IPS-18a (cell line): ENCODE measurements at regions not wholly inside any gene's neighbourhood (a gene's known extent, or its start where the extent isn't known, plus 50 kb on each side); places are given as distances from the start of the nearest gene placed in this dataset.
A peak's percentile ranks its signal among the peaks of the same experiment; 100 is the strongest.
"Not testable (repeated sequence)": the region's sequence is repeated elsewhere in the genome, so short reads cannot be mapped to it uniquely, and the experiment has no call there.

Experiments
- H3K27ac ChIP-seq: one replicate; pipeline ENCODE4 v1.5.1; 2013; ENCODE audit warnings: low read length
- H3K27me3 ChIP-seq: one replicate; pipeline ENCODE4 v1.6.1; 2013; ENCODE audit warnings: mild to moderate bottlenecking, low read length; ENCODE audit not compliant: control insufficient read depth, insufficient read depth
- H3K36me3 ChIP-seq: one replicate; pipeline ENCODE4 v1.6.1; 2013; ENCODE audit warnings: low read depth, low read length; ENCODE audit not compliant: control insufficient read depth
- H3K4me1 ChIP-seq: one replicate; pipeline ENCODE4 v1.6.1; 2013; ENCODE audit warnings: low read depth, low read length; ENCODE audit not compliant: control insufficient read depth
- H3K4me3 ChIP-seq: one replicate; pipeline ENCODE4 v1.5.1; 2013; ENCODE audit warnings: low read length
- H3K9ac ChIP-seq: one replicate; pipeline ENCODE4 v1.6.1; 2013; ENCODE audit warnings: mild to moderate bottlenecking, low read length, moderate library complexity
- H3K9me3 ChIP-seq: one replicate; pipeline ENCODE4 v1.6.1; 2013; ENCODE audit warnings: low read depth, low read length; ENCODE audit not compliant: control insufficient read depth

DNA sequence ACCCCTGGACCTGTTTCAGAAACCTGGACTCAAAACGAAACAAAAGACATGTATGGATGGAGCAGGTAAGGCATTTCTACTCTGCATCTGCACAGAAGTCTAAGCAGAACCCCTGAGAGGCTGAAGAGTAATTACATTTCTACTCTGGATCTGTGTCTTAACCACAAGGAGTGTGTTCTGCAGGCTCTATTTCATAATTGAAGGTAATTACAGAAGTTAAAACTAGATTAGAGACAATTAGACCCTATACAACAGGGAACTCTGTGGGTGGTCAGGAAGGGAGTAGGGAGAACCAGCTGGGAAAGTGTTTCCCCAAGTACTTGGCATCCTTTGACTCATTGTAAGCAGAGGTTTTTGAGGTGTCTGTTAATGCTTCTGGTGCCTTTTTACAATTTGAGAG, 69.8 kb downstream of the IGSF1 start:
- no peaks in the 10 kb centered on the region for H3K27me3 ChIP-seq
- H3K4me1 ChIP-seq, result peaks cover under 1% of the 10 kb centered on the region
- H3K9ac ChIP-seq, result no peak overlapping the region

DNA sequence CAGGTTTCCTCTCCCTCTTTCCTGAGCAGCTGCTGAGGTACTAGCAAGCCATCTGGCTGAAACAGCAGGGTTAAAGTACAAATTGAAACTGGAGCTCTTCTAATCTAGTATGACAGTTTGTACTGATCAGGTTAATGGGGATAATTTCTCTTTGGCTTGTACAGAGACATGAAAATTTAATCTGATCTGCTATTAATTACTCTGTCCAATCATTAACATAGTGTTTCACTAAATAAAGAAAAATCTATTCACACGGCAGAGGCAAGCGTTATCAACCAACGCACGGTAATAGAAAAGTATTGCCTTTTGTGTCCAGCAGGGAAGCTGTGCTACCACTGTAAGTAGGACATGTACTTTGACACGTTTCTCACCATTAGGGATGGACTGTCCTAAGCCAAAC, 71.1 kb downstream of the IGSF1 start:
- Histone ChIP-seq H3K9ac (no peak overlapping the region), H3K27me3 (no peaks in the 10 kb centered on the region), H3K4me3 (no peak overlapping the region), H3K9me3 (peaks cover 4% of the 10 kb centered on the region), H3K27ac (no peak overlapping the region), H3K36me3 (no peaks in the 10 kb centered on the region), H3K4me1 (peaks cover 13% of the 10 kb centered on the region)

More for the DNA sequence above, 69.8 kb downstream of the IGSF1 start:
- Histone ChIP-seq H3K36me3 (no peaks in the 10 kb centered on the region), H3K9me3 (peaks cover 4% of the 10 kb centered on the region), H3K27ac (no peak overlapping the region), H3K4me3 (no peak overlapping the region)

DNA sequence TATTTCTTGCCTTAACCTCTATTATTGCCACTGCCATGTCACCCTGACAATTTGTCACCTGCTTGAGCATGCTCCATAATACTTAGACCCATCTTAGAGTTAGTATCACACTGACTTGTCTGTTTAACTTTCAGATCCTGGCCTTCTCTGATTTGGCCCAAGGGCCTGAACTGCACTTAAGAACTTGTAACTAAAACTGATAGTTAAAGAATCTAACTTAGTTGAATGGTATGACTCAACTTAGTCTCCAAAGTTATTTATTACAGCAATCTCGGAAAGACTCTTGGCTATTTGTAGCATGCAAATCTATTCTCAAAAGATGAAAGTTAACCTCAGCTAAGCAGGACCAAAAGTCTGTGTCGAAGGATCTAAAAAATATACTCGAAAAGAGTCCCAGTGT, 72.3 kb downstream of the IGSF1 start:
- Histone ChIP-seq H3K4me3 (no peak overlapping the region), H3K27ac (no peak overlapping the region), H3K9ac (no peak overlapping the region), H3K36me3 (no peaks in the 10 kb centered on the region), H3K9me3 (peaks cover 5% of the 10 kb centered on the region), H3K27me3 (no peaks in the 10 kb centered on the region), H3K4me1 (peaks cover 17% of the 10 kb centered on the region)

DNA sequence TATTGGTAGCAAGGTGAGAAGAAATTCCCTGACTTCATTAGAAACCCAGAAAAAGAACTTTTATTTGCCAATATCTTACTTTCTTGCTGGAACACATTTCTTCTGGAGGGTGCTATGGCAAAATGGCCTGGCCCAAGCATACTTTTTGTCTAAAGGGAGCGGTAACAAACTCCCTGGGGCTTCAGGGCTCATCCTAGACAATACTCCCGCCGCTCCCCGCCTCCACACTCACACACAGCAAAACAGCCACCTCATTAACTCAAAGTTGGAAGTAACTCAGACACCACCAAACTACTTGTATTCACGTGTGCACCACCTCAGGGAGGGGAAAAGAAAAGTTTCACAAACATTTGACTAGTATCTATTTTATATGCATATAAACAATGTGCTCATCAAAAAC, 75.7 kb downstream of the IGSF1 start:
- H3K4me3 ChIP-seq, result peak overlapping the region; percentile 21
- no peaks in the 10 kb centered on the region for H3K36me3 ChIP-seq
- H3K9me3 ChIP-seq, result peaks cover 3% of the 10 kb centered on the region
- no peak overlapping the region for H3K27ac ChIP-seq
- no peak overlapping the region for H3K9ac ChIP-seq
- peaks cover 17% of the 10 kb centered on the region for H3K4me1 ChIP-seq
- H3K27me3 ChIP-seq, result no peaks in the 10 kb centered on the region

DNA sequence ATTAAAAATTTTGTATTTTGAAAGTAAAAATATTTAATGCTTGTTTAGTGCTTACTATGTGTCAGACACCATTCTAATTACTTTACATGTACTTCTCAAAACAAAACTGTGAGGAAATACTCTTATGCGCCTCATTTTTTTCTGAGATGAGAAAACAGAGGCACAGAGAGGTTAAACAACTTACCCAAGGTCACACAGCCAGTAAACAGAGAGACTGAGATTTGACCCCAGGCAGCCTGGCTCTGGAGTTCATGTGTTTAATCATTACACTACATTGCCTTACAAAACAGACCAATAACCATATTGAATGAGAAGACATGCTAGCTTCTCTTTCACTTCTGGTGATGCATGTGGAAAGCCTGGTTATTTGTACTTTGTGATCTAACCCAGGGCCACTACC, 86.3 kb downstream of the IGSF1 start:
- Histone ChIP-seq H3K36me3 (no peaks in the 10 kb centered on the region), H3K27me3 (no peaks in the 10 kb centered on the region), H3K27ac (no peak overlapping the region), H3K9me3 (peaks cover 3% of the 10 kb centered on the region), H3K9ac (no peak overlapping the region), H3K4me3 (no peak overlapping the region), H3K4me1 (no peaks in the 10 kb centered on the region)

DNA sequence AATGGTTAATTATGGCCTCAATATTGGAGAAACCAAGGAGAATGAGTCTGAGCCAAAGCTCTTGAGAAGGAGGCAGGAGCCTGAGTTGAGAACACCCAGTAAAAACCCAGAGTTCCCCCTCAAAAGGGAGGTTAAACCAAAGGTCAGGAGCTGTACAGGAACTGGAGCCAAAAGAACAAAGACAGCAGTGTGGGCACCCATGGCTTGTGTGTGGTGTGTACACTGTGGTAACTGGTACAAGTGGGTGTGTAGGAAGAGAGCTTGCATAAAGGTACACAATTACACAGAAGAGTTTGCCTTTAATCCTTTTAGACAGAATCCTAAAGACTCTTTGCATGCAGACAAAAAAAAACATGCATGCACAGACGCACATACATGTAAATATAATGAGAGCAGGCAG, 87.1 kb downstream of the IGSF1 start:
- no peaks in the 10 kb centered on the region for H3K27me3 ChIP-seq
- no peaks in the 10 kb centered on the region for H3K36me3 ChIP-seq
- H3K4me3 ChIP-seq, result no peak overlapping the region
- no peak overlapping the region for H3K27ac ChIP-seq
- H3K4me1 ChIP-seq, result peaks cover 5% of the 10 kb centered on the region
- H3K9ac ChIP-seq, result no peak overlapping the region
- peaks cover 3% of the 10 kb centered on the region for H3K9me3 ChIP-seq

DNA sequence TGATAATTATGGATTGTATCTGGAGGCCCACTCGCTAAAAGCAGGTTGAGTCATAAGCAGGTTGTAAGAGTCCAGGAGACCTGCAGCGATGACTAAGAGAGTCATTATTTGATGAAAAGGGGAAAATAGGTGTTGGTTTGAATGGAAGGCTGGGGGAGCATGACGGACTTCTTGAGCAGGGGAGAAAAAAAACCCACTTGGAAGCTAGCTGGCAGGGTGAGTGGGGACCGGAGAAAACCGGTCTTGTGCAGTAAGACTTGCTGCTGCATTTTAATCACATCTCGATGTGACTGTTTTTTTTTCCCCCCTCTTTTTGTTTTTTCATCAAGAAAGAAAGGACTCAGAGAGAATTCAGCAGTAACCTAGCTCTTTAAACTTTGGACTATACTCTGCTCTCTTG, 90.0 kb downstream of the IGSF1 start:
- Histone ChIP-seq H3K4me1 (peaks cover 5% of the 10 kb centered on the region), H3K9ac (no peak overlapping the region), H3K36me3 (no peaks in the 10 kb centered on the region), H3K27me3 (no peaks in the 10 kb centered on the region), H3K27ac (no peak overlapping the region), H3K9me3 (peaks cover 3% of the 10 kb centered on the region), H3K4me3 (no peak overlapping the region)

DNA sequence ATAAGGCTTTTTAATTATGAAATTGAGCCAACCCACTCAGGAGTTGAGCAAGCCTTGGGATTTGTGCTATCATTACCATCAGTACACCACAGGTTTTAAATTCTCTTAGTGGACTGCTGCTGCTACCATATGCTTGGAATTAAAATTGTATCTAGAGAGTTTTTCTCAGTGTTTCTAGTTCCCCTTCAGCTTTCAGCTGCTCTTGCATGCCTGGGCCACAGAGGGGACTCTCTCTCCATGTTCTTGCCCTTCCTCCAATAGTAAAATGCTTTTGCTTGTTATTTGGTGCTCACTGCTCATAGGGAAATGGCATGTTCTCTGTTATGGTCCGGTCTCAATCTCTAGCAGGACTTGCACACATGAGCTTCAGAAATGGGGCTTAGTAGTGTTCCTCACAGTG, 101.9 kb downstream of the IGSF1 start:
- H3K27me3 ChIP-seq, result no peaks in the 10 kb centered on the region

DNA sequence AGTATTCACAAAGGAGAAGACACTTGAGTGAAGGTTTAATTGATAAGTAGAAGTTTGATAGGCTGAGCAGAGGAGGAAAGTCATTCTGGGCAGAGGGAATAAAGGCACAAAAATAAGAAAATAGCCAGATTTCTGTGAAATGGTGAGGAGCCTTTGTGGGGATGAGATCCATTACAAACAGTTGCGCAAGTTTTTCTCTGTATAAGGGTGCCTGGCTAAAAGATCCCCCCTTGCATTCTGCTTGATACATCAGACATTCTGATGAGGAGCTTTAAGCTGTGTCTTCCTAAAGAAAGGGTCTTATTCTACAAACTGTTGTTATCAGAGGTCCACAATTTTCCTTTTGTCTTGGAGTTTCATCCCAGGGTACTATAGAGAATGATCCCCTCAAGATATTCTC, 112.0 kb downstream of the ARHGAP36 start:
- H3K36me3 ChIP-seq, result no peaks in the 10 kb centered on the region
- no peaks in the 10 kb centered on the region for H3K4me1 ChIP-seq
- no peak overlapping the region for H3K4me3 ChIP-seq
- no peaks in the 10 kb centered on the region for H3K27me3 ChIP-seq
- H3K9me3 ChIP-seq, result peaks cover 6% of the 10 kb centered on the region
- H3K27ac ChIP-seq, result no peak overlapping the region
- no peak overlapping the region for H3K9ac ChIP-seq

More for the DNA sequence above, 101.9 kb downstream of the IGSF1 start:
- Histone ChIP-seq H3K9ac (no peak overlapping the region), H3K36me3 (no peaks in the 10 kb centered on the region), H3K4me1 (no peaks in the 10 kb centered on the region), H3K4me3 (no peak overlapping the region), H3K27ac (no peak overlapping the region), H3K9me3 (peaks cover 6% of the 10 kb centered on the region)

DNA sequence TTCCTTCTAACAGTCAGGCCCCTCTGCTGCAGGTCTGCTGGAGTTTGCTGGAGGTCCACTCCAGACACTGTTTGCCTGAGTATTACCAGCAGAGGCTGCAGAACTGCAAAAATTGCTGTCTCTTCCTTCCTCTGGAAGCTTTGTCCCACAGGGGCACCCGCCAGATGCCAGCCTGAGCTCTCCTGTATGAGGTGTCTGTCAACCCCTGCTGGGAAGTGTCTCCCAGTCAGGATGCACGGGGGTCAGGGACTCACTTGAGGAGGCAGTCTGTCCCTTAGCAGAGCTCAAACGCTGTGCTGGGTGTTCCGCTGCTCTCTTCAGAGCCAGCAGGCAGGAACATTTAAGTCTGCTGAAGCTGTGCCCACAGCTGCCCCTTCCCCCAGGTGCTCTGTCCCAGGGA, 105.5 kb downstream of the ARHGAP36 start:
- not testable (repeated sequence) for H3K9ac ChIP-seq

DNA sequence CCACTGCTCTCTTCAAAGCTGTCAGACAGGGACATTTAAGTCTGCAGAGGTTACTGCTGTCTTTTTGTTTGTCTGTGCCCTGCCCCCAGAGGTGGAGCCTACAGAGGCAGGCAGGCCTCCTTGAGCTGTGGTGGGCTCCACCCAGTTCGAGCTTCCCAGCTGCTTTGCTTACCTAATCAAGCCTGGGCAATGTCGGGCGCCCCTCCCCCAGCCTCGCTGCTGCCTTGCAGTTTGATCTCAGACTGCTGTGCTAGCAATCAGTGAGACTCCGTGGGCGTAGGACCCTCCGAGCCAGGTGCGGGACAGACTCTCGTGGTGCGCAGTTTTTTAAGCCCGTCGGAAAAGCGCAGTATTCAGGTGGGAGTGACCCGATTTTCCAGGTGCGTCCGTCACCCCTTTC, 99.5 kb downstream of the ARHGAP36 start:
- not testable (repeated sequence) for H3K9ac ChIP-seq, H3K36me3 ChIP-seq, H3K4me1 ChIP-seq, H3K27me3 ChIP-seq, H3K27ac ChIP-seq
- peak overlapping the region; percentile 39 for H3K4me3 ChIP-seq
- peaks cover 11% of the 10 kb centered on the region for H3K9me3 ChIP-seq

More for the DNA sequence above, 105.5 kb downstream of the ARHGAP36 start:
- H3K4me3 ChIP-seq, H3K4me1 ChIP-seq, H3K36me3 ChIP-seq, H3K27ac ChIP-seq, H3K27me3 ChIP-seq: not testable (repeated sequence)
- H3K9me3 ChIP-seq, result peaks cover 17% of the 10 kb centered on the region

DNA sequence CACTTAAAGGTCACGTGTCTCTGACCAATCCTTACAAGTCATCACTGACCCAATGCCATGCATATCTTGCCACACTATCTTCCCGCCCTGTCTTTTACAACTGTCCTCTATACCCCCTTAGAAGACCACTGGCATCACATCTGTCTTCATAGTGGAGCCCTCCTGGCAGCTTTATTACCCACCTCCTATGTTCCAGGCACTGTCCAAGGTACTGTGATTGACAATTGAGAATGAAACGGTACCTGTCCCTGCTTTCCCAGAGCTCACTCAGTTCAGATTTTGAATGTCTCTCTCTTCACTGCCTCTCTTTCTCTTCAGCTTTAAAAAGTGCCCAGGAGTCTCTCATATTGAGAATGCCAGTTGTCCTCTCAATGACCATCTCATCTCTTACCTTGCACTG, 88.6 kb downstream of the ARHGAP36 start:
- no peaks in the 10 kb centered on the region for H3K4me1 ChIP-seq
- H3K27ac ChIP-seq, result no peak overlapping the region
- H3K27me3 ChIP-seq, result no peaks in the 10 kb centered on the region
- no peaks in the 10 kb centered on the region for H3K36me3 ChIP-seq
- H3K4me3 ChIP-seq, result no peak overlapping the region
- no peak overlapping the region for H3K9ac ChIP-seq
- H3K9me3 ChIP-seq, result peaks cover 18% of the 10 kb centered on the region
